ENCODE measurements at regions not wholly inside any gene's neighbourhood (a gene's known extent, or its start where the extent isn't known, plus 50 kb on each side); places are given as distances from the start of the nearest gene placed in this dataset.

GRCh38 chr15:36075333-36075732 lies 504.1 kb upstream of the CDIN1 start:
- TF ChIP-seq CTCF (IDR thresholded peaks at IDR 0.05; ENCODE audit: low read depth, low read length, poor library complexity, severe bottlenecking), result no peak
- no peak for TF ChIP-seq EZH2phosphoT487 (IDR thresholded peaks at IDR 0.05; ENCODE audit: borderline replicate concordance, low read length)
